ENCODE measurements at regions not wholly inside any gene's neighbourhood (a gene's known extent, or its start where the extent isn't known, plus 50 kb on each side); places are given as distances from the start of the nearest gene placed in this dataset.

DNA sequence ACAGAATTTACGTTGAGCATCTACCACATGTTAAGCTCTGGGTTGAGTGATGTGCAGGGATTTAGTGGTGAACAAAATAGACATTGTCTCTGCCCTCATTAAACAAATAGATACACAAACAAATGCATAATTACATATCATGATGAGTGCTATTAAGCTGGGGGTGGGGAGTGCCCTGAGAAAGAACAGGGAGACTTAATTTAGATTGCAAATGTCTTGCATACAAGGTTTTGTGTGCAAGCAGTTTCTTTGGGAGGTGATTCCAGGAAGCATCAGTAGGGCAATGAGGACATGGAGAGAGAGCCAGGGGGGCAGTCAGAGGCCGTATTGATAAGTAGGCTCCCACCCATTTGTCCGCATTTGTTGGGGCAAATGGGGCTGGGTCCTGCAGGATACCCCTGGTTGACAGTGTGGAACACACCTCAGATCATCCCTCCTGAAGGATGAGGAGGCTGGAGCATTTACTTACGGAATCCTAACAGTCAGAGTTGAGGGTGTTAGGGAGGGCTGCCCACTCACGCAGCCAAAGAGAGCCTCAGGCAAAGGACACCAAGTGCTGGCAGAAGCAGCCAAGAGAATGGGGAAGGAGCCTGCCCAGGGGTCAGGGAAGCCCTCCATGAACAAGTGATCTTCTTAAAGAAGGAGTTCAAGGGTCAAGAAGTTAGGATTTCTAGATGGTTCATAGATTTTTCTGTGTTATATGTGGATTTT is 245.9 kb downstream of the BCOR start:
- TF ChIP-seq, protein P1, sequence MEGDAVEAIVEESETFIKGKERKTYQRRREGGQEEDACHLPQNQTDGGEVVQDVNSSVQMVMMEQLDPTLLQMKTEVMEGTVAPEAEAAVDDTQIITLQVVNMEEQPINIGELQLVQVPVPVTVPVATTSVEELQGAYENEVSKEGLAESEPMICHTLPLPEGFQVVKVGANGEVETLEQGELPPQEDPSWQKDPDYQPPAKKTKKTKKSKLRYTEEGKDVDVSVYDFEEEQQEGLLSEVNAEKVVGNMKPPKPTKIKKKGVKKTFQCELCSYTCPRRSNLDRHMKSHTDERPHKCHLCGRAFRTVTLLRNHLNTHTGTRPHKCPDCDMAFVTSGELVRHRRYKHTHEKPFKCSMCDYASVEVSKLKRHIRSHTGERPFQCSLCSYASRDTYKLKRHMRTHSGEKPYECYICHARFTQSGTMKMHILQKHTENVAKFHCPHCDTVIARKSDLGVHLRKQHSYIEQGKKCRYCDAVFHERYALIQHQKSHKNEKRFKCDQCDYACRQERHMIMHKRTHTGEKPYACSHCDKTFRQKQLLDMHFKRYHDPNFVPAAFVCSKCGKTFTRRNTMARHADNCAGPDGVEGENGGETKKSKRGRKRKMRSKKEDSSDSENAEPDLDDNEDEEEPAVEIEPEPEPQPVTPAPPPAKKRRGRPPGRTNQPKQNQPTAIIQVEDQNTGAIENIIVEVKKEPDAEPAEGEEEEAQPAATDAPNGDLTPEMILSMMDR (IDR thresholded peaks at IDR 0.05; ENCODE audit: poor library complexity, severe bottlenecking), result no peak
- no peak for TF ChIP-seq MXI1 (conservative IDR thresholded peaks at IDR 0.05; ENCODE audit: poor library complexity, severe bottlenecking)
- TF ChIP-seq POLR2AphosphoS5 (IDR thresholded peaks at IDR 0.05), result no peak
